Neural cell (in vitro differentiated cells): ENCODE measurements at regions not wholly inside any gene's neighbourhood (a gene's known extent, or its start where the extent isn't known, plus 50 kb on each side); places are given as distances from the start of the nearest gene placed in this dataset.

Experiments
- CTCF ChIP-seq: fragments of 450-650 bp; IDR thresholded peaks from 2 replicates; pipeline ENCODE4 v1.5.1; 2014; ENCODE audit warnings: antibody characterized with exemption, mild to moderate bottlenecking, moderate library complexity; ENCODE audit not compliant: poor library complexity, severe bottlenecking
- EP300 ChIP-seq: fragments of 450-650 bp; conservative IDR thresholded peaks from 2 replicates; pipeline ENCODE4 v1.6.1; 2014; ENCODE audit warnings: antibody characterized with exemption, mild to moderate bottlenecking, moderate library complexity; ENCODE audit not compliant: poor library complexity, severe bottlenecking
- EZH2 ChIP-seq: fragments of 200-600, 300-800 bp; shearing (Covaris generic), sonication (generic); IDR thresholded peaks from 2 replicates; pipeline ENCODE4 v1.6.1; 2014; ENCODE audit warnings: antibody characterized with exemption, low read length, borderline replicate concordance, mild to moderate bottlenecking; ENCODE audit not compliant: insufficient read depth, poor library complexity, severe bottlenecking
- MXI1 ChIP-seq: fragments of 450-650 bp; conservative IDR thresholded peaks from 2 replicates; pipeline ENCODE4 v1.6.1; 2014; ENCODE audit warnings: antibody characterized with exemption, mild to moderate bottlenecking; ENCODE audit not compliant: poor library complexity, severe bottlenecking
- POLR2AphosphoS5 ChIP-seq: IDR thresholded peaks from 2 replicates; pipeline ENCODE4 v1.6.1; 2012
- RAD21 ChIP-seq: fragments of 450-650 bp; conservative IDR thresholded peaks from 2 replicates; pipeline ENCODE4 v1.6.1; 2014; ENCODE audit warnings: antibody characterized with exemption, mild to moderate bottlenecking, moderate library complexity
- REST ChIP-seq: IDR thresholded peaks from 2 replicates; pipeline ENCODE4 v1.6.1; 2012; ENCODE audit warnings: borderline replicate concordance
- SMC3 ChIP-seq: fragments of 450-650 bp; conservative IDR thresholded peaks from 2 replicates; pipeline ENCODE4 v1.6.1; 2014; ENCODE audit warnings: antibody characterized with exemption, mild to moderate bottlenecking, moderate library complexity; ENCODE audit not compliant: poor library complexity
- TAF1 ChIP-seq: IDR thresholded peaks from 2 replicates; pipeline ENCODE4 v1.6.1; 2012; ENCODE audit warnings: low read depth

DNA sequence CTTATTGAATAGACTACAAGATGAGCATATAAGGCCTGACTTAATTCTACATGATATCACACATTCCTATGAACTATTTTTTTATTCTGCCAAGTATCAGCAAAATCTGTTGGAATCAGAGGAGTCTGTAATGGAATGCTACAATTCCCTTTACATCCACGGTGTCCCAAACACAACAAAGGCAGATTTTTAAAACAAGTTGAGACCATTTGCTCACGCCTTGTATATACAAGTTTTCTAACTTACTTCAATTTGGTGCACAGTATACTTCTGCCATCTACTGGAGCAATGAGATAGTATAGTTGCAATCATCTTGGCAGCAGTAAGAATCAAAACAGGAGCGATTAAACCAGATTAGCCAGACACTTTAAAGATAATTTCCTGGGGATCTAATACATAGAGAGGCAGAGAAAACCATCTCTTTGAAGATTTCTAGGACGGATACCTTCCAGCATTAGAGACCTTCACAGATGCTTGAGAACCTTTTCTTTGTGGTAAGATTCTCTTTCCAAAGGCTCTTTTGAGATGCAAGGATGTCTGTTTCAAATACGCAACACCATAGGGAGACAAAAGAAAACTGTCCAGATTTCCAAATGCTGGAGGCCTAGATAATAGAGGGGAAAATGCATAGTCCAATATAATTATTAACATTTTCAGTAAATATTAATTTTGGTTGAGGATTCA lies 302.0 kb upstream of the MIR17HG start:
- TF ChIP-seq CTCF (peak; percentile 81), EZH2 (no peak), RAD21 (peak; percentile 84), EP300 (no peak), TAF1 (no peak), POLR2AphosphoS5 (no peak), SMC3 (peak; percentile 74), MXI1 (no peak), REST (no peak)
